NCI-H446 (cell line): ENCODE measurements at regions not wholly inside any gene's neighbourhood (a gene's known extent, or its start where the extent isn't known, plus 50 kb on each side); places are given as distances from the start of the nearest gene placed in this dataset.
"Not testable (repeated sequence)": the region's sequence is repeated elsewhere in the genome, so short reads cannot be mapped to it uniquely, and the experiment has no call there.

ENCODE experiments used
- DNase-seq, 2 experiments: peaks; one replicate each; lab custom pipeline; 2025; lab: John Stamatoyannopoulos, UW

DNA sequence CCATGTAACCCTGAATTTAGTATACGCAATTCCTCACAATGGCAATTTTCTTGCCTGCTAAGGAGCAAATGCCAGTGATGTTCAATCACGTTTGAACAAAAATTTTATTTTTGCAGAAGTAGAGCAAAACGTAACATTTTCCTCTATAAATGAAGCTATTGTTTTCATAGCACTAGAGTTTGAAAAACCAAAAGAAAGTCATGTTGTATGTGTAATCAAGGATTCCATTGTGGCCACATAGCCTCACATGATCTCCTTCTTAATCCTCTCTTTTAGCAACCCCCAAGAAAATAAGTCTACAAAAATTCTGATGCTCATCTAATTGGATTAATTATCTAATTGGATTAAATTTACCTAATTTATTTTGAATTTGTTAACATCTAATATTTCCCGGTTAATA lies 1217.4 kb upstream of the FLRT2 start:
- no peak for DNase-seq

DNA sequence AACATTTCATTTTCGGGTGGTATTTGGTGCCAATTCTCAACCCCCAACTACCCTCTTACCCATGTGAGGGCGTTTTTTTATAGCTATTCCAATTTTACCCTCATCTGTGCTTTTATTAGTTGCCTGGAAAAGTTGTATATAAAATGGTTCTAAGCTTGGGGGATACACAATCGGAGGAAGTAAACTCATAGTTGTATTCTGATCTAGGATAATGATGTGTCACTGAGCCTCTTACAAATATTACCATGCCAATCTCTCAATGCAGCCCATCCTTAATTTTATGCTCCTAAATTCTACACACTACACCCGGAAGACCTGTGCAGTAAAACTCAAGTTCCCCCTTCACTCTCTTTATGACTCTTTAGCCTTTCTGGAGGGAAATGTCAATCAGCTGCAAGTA lies 1206.5 kb upstream of the FLRT2 start:
- no peak for DNase-seq

DNA sequence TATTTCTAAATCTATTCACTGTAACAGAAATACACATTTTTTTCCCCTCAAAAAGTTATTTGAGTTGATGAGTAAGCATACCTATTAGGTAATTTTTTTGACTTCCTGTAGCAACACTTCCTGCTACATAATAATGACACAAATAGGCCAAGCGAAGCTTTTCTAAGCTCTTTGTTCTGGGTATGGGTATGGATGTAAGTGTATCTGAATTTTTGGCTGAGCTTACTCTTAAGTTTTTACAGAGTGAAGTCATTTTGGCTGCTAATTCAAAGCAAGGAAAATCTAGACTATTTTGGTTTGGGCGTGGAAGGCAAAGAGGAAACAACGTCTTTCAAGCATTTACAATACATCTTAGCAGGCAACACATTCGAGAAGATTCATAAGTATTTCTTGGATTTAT lies 1206.0 kb upstream of the FLRT2 start:
- DNase-seq: no peak

DNA sequence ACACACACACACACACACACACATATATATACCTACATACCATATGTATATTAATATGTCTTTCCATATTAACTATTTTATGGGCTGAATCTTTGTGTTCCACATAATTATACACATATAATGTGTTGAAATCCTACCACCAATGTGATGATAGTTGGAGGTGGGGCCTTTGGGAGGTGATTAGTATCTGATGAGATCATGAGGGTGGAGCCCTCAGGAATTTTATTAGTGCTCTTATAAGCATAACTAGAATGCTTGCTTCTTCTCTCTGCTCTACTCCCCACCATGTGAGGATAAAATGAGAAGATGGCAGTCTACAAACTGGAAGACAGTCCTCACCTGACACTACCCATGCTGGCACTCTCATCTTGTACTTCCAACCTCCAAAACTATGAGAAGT lies 1193.5 kb upstream of the FLRT2 start:
- DNase-seq: no peak

DNA sequence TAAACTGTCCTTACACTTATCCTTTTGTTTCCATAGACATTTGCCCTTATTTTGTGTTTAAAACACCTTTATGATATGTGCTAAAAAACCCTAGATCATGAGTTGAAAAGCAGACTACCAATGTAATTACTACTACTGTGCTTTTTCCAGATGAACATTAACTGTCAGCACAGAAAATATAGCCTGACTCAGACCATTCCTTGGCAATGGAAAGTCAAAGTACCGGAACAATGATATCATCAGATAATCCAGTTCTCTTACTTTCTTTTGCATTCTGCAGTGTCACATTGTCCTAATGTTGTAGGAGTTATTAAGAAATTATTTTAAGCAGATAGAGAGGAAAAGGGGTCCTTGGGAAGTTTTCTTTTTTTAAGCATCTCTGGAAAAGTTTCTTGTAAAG lies 1189.0 kb upstream of the FLRT2 start:
- no peak for DNase-seq

DNA sequence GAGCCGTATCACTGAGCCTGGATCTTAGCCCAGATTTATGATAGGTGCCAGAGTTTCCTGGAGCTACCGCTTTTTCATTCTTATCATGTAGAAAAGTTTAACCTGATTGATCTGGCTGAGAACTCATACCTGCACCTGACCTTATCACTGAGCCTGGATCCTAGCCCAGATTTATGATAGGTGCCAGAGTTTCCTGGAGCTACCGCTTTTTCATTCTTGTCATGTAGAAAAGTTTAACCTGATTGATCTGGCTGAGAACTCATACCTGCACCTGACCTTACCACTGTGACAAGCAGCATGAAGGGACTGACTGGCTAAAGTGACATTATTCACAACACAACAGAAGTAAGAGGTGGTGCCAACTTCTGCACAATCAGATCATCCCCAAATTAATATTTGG lies 1188.1 kb upstream of the FLRT2 start:
- not testable (repeated sequence) for DNase-seq

DNA sequence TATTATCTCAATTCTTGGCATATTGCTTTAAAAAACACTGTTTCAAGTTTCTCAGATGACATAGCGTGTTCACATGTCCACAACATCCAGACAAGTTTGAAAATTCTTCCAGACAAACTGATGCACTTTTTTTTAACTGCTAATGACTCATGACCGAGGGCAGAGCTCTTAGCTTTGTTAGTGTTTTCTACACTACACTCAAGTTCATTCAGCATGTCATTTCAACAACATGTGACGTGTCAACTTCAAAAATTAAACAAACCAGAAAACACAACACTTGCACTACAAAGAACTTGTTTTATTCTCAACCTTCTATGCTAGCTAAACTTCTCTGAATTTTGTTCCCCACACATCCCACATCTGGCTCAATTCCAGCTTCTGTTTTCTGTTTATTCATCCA lies 1186.3 kb upstream of the FLRT2 start:
- no peak for DNase-seq

DNA sequence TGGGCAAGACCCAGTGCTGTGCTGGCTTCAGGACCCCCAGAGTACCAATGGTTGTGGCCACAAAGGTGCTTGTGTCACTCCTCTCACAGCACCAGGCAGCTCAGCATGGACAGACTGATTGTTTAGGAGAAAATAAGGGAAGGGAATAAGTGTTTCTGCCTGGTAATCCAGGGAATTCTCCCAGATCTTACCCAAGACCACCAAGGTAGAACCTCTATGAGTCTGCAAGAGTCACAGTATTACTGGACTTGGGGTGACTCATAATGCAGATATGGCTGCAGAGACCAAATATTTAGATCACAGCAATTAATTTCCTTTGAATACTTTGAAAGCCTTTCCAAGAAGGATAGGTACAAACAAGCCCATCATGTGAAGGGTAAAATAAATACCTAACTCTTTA lies 1178.3 kb upstream of the FLRT2 start:
- no peak for DNase-seq

DNA sequence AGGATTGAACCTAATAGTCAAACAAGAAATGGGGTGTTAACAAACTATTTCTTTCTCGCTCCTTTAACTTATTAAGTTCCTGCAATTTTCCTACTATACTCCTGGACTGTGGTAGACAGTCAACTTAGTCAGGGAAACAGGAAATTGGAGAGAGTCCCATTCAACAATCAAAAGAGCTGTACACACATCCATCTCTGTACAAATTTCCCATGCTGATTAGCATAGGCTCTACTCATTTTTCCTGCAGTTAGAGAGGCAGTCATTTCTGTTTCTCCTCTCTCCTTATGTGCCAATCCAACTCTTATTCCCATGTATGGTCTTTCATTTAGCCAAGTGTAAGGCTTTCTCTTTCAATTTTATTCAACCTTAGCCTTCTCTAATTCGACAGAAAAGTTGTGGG lies 1168.5 kb upstream of the FLRT2 start:
- DNase-seq: no peak

DNA sequence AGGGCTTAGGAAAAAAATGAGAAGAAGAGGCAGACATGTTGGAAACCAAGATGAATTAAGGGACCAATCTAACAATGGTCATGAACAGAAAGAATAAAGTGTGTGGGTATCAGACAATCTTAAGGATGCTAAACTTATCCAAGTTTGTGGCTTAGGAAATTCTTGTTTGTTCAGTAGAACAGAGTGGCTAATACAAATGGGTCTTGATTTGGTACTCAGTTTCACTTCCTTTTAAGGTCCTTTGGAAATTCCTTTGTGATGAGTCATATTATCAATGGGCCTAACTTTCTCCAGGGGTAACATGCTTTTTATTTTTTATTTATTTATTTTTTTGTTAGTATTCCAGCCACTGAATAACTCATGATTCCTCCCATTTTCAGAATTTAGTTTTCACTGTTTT lies 1154.7 kb upstream of the FLRT2 start:
- DNase-seq: no peak

DNA sequence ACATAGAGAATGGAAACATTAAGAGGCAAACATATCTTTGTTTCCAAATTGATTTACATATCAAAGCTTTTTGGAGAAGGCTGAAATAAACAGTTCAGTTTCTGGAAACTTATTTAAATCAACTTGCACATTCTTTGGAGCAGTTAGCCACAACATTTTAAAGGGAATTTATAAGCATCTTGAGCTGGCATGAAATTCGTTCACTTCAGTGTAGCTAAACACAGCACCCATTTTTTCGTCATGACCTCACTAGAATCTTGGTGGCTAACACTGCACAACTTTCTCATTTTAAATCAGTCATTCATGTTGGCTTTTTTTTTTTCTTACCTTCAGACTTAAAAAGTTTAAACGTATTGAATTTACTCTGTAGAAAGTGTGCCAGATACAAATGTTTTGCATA lies 1139.9 kb upstream of the FLRT2 start:
- DNase-seq: no peak

DNA sequence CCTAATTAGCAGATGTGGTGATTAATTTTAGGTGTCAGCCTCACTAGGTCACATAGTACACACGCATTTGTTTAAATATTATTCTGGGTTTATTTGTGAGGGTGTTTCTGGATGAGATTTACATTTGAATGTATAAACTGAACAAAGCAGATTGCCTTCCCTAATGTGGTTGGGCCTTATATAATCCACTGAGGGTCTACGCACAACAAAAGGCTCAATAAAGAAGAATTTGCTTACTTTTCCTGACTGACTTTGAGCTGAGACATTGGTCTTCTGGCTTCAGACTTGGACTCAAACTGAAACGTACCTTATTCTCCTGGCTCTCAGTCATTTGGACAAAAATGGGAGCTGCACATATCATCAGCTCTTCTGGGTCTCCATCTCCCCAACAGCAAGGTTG lies 1132.3 kb upstream of the FLRT2 start:
- DNase-seq: no peak

DNA sequence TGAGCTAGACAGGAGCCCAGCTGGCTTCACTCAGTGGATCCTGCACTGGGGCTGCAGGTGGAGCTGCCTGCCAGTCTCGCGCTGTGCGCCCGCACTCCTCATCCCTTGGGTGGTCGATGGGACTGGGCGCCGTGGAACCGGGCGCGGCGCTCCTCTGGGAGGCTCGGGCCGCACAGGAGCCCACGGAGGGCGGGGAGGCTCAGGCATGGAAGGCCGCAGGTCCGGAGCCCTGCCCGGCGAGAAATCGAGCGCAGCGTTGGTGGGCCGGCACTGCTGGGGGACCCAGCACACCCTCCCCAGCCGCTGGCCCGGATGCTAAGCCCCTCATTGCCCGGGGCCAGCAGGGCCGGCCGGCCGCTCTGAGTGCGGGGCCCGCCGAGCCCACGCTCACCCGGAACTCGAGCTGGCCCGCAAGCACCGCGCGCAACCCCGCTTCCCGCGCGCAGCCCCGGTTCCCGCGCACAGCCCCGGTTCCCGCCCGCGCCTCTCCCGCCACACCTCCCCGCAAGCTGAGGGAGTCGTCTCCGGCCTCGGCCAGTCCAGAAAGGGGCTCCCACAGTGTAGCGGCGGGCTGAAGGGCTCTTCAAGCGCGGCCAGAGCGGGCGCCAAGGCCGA lies 1130.5 kb upstream of the FLRT2 start:
- no peak for DNase-seq

DNA sequence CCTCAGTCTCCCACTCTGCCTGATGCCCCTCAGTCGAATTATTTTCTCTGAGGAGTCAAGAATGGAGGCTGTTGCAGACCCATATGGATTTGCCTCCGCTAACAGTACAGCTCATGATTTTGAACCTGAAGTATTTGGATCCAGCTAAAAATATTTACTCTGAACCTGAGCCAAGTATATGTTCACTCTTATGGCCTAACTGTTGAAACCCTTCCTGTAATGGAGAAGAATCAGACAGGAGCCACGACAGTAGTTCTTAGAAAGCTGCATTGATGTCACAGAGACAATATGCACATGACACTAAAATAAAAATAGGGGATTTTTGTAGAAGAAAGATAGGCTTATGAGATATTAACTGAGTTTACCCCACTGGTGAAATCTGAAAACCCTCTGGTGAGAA lies 1128.3 kb upstream of the FLRT2 start:
- DNase-seq: no peak

DNA sequence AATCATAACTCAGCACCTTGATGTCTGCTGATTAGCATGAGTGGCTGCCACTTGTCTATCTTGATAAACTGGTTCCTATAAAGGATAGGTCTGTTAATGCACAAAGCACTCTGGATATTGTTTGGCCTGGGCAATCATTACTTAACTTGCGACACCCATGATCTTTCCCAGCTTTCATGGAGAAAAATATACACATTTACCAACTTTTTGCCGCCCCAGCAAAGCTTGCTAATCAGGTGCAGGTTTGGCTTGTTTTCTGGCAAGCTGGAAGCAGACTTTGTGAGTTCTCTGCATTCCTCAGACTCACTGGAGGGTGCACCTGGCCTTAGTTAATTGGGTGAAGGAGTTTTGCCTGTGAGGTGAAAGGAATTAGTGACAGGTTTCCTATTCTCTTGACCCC lies 1126.4 kb upstream of the FLRT2 start:
- DNase-seq: no peak

DNA sequence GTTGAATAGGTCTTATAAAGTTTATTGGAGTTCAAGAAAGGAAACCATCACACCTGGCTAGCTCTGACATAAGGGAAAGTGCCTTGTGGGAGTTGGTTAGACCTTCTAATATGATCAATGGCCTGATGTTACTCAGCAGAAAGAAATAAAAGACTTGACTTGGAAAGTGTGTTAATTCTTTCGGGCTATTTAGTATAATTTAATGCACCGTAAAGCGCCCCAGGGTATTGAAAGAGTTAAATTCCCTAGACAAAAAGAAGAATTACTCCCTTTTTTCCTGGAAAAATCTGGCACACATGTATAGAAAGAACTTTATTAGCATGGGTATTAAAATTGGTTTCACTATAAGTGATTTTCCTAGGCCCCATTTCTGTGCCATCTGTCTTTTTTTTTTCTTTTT lies 1125.7 kb upstream of the FLRT2 start:
- DNase-seq: no peak

DNA sequence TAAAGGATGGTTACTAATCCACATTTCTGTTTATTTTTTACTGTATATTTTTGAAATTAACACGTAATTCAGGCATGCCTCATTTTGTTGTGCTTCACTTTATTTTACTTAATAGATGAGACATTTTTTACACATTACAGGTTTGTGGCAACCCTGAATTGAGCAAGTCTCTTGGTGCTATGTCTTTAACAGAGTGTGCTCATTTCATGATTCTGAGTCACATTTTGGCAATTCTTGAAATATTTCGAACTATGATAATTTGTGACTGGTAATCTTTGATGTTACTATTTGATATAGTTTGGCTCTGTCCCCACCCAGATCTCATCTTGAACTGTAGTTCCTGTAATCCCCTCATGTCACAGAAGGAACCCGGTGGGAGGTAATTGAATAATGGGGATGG lies 1120.5 kb upstream of the FLRT2 start:
- DNase-seq: no peak

DNA sequence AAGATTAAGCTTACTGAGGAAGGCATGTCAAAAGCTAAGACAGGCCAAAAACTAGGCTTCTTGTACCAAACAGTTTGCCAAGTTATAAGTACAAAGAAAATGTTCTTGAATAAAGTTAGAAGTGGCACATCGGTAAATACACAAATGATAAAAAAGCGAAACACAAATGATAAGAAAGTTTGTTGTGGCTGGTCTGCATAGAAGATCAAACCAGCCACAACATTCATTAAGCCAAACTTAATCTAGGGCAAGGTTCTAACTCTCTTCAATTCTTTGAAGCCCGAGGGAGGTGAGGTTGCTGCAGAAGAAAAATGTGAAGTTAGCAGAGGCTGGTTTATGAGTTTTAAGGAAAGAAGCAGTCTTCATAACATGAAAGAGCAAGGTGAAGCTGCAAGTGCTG lies 1119.6 kb upstream of the FLRT2 start:
- no peak for DNase-seq

DNA sequence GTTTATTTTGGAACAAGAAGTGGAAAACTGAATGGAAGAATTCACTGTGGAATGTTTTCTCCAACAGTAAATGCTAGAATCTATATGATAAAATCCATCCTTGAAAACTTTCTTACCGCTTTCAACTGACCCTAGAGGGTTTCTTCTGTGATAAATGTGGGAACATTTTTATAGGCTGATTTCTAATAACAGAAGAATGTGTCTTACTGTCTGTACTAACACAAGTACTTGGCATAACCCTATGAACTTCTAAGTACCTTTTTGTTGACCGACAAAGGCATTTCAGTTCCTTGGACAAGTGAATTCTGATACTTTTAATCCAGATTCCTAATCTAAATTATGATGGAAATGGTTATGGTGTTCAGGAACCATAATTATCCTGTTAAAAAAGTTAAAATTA lies 1109.7 kb upstream of the FLRT2 start:
- no peak for DNase-seq

DNA sequence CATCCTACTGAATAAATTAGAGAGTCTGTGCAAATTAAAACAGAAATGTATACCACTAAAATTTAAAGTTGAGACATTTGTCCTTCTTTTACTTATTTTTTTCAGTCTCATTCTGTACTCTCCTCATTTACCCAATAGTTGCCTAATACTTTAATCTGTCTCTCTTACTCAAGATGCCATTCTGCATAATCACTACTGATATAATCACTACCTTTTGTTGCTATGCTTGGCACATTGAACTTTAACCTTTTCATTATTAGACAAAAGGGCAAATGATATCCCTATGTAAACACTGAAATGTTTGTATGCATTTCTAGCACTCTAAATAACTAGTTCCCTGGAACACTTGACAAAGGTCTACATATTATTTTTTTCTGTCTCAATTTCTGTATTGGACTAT lies 1108.3 kb upstream of the FLRT2 start:
- DNase-seq: no peak

DNA sequence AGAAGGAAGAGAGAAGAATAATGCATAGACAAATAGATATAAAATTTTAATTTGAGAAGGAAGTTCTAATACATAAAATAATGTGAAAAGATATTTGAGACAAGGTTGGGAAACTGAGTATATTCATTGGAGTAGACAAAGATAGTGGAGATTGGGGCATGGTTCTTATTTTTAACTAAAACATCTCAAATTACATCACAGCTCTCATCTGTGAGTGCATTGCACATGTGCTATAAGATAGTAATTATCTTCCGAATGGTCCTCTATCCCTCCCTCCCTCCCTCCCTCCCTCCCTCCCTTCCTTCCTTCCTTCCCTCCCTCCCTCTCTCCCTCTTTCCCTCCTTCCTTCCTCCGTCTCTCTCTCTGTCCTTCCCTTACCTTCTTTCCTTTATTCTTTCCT lies 1104.0 kb upstream of the FLRT2 start:
- DNase-seq: no peak

DNA sequence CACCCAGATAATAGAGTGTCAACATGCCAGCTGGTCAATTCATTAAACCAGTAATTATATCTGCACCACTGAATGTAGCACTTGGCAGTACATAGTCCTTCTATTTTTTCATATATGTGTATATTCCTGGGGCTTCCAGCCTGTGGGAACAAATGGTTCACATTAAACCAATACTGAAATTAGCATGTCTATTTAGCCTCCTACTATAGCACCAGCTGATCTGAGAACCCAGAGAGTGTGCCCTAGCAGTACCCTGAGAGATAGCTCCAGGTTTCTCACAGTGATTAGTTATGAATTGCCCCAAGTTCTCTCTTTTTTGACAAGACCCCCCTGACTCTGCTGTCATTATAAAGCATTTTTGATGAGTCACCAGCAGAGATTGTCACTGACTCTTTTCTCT lies 1097.3 kb upstream of the FLRT2 start:
- DNase-seq: no peak

DNA sequence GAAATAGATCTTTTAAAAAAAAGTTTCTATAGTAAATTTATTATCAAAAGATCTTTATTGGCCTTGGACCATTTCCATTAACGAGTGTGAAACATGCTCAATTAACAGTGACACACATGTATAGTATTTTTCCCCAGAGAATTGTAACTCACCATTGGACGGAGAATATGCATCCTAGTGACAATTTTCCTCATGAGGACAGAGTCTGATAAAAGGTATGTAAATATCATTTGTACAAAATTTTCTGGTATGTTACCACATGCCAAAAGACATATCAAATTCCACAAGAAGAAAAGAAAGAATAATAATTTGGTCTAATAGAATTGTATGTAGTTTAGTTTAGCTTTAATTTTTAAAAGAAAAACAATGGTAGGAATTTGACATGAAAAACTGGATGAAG lies 1096.0 kb upstream of the FLRT2 start:
- DNase-seq: no peak

DNA sequence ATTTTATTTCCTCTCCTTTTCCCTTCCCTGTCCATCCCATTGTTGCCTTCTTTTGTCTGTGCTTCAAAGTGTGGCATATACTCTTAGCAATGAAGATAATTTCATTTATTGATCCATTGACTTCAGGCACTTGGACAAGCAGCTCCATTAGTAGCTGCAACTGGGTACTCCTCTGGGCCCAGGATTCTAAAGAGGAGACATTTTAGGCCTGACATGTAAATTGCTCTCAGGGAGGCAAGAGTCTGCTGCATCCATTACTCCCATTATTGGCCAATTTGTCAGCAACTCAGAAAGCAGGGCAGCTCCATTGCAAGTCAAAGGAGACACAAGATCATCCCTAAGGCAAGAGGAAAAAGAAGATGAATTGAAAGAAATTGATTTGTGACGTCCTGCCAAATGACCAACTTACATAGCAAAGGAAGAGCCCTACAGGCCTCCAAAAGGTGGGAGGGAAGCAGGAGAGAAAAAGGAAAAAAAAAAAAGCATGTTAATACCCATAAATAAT lies 1094.1 kb upstream of the FLRT2 start:
- no peak for DNase-seq

DNA sequence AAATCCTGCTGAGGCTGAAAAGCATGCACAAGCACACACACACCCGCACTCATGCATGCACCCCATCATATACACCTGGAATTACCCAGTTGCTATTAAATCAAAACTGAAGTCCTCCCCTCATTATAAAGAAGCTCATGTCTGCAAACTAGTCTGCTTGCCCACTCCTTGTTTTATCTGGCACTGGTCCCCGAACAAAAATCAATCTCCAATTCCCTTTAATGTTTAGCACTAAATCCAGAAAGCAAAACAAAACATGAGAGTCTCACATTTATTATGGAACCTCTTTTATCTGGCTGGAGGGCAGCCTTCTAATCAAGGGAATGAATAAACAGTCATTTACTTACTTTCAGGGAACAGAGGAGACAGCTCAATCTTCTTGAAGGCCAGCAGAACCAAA lies 1093.4 kb upstream of the FLRT2 start:
- no peak for DNase-seq
